ENCODE measurements at regions not wholly inside any gene's neighbourhood (a gene's known extent, or its start where the extent isn't known, plus 50 kb on each side); places are given as distances from the start of the nearest gene placed in this dataset.

- no peaks in the 10 kb centered on the region for H3K27me3 Mint-ChIP-seq (ENCODE audit: low read depth in 3 of 3)
- Histone ChIP-seq H3K27me3 (ENCODE audit: control insufficient read depth in 2 of 2, insufficient read depth in 2 of 2, low read length in 2 of 2) (no peaks in the 10 kb centered on the region), H2AFZ (ENCODE audit: insufficient read depth, low read depth, low read length, poor library complexity, severe bottlenecking) (no peak overlapping the region), H3K9ac (ENCODE audit: insufficient read depth, low read length, poor library complexity, severe bottlenecking) (no peak overlapping the region), H4K20me1 (ENCODE audit: insufficient read depth, low read length) (no peaks in the 10 kb centered on the region), H3K4me1 (ENCODE audit: control insufficient read depth in 1 of 2, insufficient read depth in 2 of 2, low read length in 2 of 2) (no peaks in the 10 kb centered on the region), H3K79me2 (ENCODE audit: insufficient read depth, low read length) (no peaks in the 10 kb centered on the region), H3K27ac (ENCODE audit: low read depth in 1 of 2, low read length in 2 of 2) (no peak overlapping the region), H3K9me3 (replicated peaks in 1 of 2; ENCODE audit: control insufficient read depth in 1 of 2, insufficient read depth in 1 of 2, low read length in 2 of 2) (peaks cover 0 to 5% of the 10 kb centered on the region in 2 donors), H3K4me2 (replicated peaks; ENCODE audit: extremely low read depth, low read length, poor library complexity, severe bottlenecking) (no peak overlapping the region), H3K36me3 (replicated peaks in 1 of 2; ENCODE audit: control insufficient read depth in 1 of 2, insufficient read depth in 2 of 2, low read length in 2 of 2) (no peaks in the 10 kb centered on the region), H3K4me3 (replicated peaks in 1 of 3; ENCODE audit: low read depth in 2 of 3, low read length in 3 of 3) (no peak overlapping the region)
- no peaks in the 10 kb centered on the region for H3K36me3 Mint-ChIP-seq
- no peak overlapping the region for H3K4me3 Mint-ChIP-seq
- TF ChIP-seq, protein P1, sequence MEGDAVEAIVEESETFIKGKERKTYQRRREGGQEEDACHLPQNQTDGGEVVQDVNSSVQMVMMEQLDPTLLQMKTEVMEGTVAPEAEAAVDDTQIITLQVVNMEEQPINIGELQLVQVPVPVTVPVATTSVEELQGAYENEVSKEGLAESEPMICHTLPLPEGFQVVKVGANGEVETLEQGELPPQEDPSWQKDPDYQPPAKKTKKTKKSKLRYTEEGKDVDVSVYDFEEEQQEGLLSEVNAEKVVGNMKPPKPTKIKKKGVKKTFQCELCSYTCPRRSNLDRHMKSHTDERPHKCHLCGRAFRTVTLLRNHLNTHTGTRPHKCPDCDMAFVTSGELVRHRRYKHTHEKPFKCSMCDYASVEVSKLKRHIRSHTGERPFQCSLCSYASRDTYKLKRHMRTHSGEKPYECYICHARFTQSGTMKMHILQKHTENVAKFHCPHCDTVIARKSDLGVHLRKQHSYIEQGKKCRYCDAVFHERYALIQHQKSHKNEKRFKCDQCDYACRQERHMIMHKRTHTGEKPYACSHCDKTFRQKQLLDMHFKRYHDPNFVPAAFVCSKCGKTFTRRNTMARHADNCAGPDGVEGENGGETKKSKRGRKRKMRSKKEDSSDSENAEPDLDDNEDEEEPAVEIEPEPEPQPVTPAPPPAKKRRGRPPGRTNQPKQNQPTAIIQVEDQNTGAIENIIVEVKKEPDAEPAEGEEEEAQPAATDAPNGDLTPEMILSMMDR (IDR thresholded peaks at IDR 0.05): no peak
- WGBS (ENCODE audit: insufficient coverage): 83% methylated on average over 5 of the region's 5 CpGs
- no peak overlapping the region for H3K27ac Mint-ChIP-seq
- H3K4me1 Mint-ChIP-seq: no peaks in the 10 kb centered on the region
- H3K9me3 Mint-ChIP-seq: peaks cover 2 to 17% (median 4%) of the 10 kb centered on the region in 7 donors
- intact Hi-C loops (cut with micrococcal nuclease): no loop called here
- no peak for DNase-seq
Observed at GRCh38 chr13:73631411-73631810, 502.8 kb downstream of the KLF12 start.

DNA sequence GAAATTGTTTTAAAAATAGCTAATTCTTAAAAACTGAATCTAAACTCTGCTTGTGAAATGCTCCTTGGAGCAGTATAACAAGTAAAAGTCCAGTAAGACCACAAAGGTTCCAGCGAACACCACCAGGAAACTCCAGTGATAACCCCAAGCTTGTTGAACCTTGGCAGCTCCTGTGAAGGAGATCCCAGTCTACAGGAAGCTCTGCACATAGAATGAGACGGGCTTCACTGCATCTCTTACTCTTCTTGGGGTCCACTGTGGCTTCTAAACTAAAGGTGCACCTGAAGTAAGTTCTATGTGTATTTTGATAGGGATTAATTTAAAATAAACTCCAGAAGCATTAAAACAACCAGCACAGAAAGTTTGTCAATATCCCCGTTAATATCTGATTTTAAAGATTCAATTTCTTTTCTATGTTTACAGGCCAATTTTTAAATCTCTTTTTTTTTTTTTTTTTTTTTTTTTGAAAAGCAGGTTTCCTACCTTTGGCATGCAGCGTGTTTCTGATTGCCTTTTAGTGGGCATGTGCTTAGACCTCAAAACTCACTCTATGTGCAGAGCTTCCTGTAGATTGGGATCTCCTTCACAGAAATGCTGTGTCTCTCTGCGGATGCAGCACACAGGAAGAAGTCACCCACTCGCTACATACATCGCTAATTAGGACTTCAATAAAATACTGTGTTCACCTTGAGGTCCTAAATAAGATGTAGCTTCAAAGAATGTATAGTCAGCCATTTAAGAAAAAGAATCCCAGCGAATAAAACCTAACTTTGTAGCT is 508.5 kb downstream of the KLF12 start:
- Mint-ChIP-seq H3K4me3 (no peak overlapping the region), H3K36me3 (no peaks in the 10 kb centered on the region), H3K27ac (no peak overlapping the region), H3K9me3 (peaks cover 0 to 9% (median 2%) of the 10 kb centered on the region in 7 donors), H3K27me3 (ENCODE audit: low read depth in 3 of 3) (no peaks in the 10 kb centered on the region), H3K4me1 (no peaks in the 10 kb centered on the region)
- intact Hi-C loops (cut with micrococcal nuclease): no loop called here
- Histone ChIP-seq H3K9me3 (replicated peaks in 1 of 2; ENCODE audit: control insufficient read depth in 1 of 2, insufficient read depth in 1 of 2, low read length in 2 of 2) (peaks cover 0 to 1% of the 10 kb centered on the region in 2 donors), H3K27me3 (ENCODE audit: control insufficient read depth in 2 of 2, insufficient read depth in 2 of 2, low read length in 2 of 2) (no peaks in the 10 kb centered on the region), H3K27ac (ENCODE audit: low read depth in 1 of 2, low read length in 2 of 2) (no peak overlapping the region), H3K4me2 (replicated peaks; ENCODE audit: extremely low read depth, low read length, poor library complexity, severe bottlenecking) (no peak overlapping the region), H3K79me2 (ENCODE audit: insufficient read depth, low read length) (no peaks in the 10 kb centered on the region), H2AFZ (ENCODE audit: insufficient read depth, low read depth, low read length, poor library complexity, severe bottlenecking) (no peak overlapping the region), H4K20me1 (ENCODE audit: insufficient read depth, low read length) (no peaks in the 10 kb centered on the region), H3K9ac (ENCODE audit: insufficient read depth, low read length, poor library complexity, severe bottlenecking) (no peak overlapping the region), H3K36me3 (replicated peaks in 1 of 2; ENCODE audit: control insufficient read depth in 1 of 2, insufficient read depth in 2 of 2, low read length in 2 of 2) (no peaks in the 10 kb centered on the region), H3K4me1 (ENCODE audit: control insufficient read depth in 1 of 2, insufficient read depth in 2 of 2, low read length in 2 of 2) (no peaks in the 10 kb centered on the region), H3K4me3 (replicated peaks in 1 of 3; ENCODE audit: low read depth in 2 of 3, low read length in 3 of 3) (no peak overlapping the region)
- DNase-seq: no peak
- TF ChIP-seq, protein P1 (IDR thresholded peaks at IDR 0.05): no peak
- 70% methylated on average over 1 of the region's 8 CpGs for WGBS (ENCODE audit: insufficient coverage)

Measured in CD14-positive monocyte (primary cell).